Keratinocyte (primary cell): ENCODE measurements at regions not wholly inside any gene's neighbourhood (a gene's known extent, or its start where the extent isn't known, plus 50 kb on each side); places are given as distances from the start of the nearest gene placed in this dataset.

Experiments
- EZH2 ChIP-seq: IDR thresholded peaks from one replicate; pipeline ENCODE4 v1.6.1; 2012; ENCODE audit warnings: inconsistent platforms, mild to moderate bottlenecking, low read length, moderate library complexity
- TF ChIP-seq, protein P1 (sequence below), 3 experiments: IDR thresholded peaks in 1 of 3; conservative IDR thresholded peaks in 1 of 3; optimal IDR thresholded peaks in 1 of 3; 2 replicates in 2 of 3; 3 replicates in 1 of 3; pipeline versions ENCODE3 to v1.5.1; 2011; ENCODE audit warnings: low read length in 3 of 3, mild to moderate bottlenecking in 3 of 3, moderate library complexity in 2 of 3, control low read depth in 1 of 3, inconsistent platforms in 1 of 3; ENCODE audit not compliant: insufficient read depth in 2 of 3; ENCODE audit errors: extremely low read depth in 1 of 3

DNA sequence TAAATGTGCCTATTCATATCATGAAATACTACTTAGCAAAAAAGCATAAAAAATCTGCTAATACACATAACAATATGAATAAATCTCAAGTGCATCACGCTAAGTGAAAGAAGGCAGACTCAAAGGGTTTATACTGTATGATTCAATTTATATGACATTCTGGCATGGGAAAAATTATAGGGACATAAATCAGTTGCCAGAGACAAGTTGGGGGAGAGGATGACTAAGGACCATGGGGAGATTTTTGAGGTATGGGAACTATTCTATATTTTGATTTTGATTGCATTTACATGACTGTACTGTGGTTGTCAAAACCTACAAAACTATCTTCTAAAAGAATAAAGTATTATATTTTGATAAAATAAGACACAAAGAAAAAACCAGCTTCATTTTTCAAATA lies 650.3 kb upstream of the NR5A2 start:
- TF ChIP-seq EZH2, result no peak
- TF ChIP-seq, protein P1, sequence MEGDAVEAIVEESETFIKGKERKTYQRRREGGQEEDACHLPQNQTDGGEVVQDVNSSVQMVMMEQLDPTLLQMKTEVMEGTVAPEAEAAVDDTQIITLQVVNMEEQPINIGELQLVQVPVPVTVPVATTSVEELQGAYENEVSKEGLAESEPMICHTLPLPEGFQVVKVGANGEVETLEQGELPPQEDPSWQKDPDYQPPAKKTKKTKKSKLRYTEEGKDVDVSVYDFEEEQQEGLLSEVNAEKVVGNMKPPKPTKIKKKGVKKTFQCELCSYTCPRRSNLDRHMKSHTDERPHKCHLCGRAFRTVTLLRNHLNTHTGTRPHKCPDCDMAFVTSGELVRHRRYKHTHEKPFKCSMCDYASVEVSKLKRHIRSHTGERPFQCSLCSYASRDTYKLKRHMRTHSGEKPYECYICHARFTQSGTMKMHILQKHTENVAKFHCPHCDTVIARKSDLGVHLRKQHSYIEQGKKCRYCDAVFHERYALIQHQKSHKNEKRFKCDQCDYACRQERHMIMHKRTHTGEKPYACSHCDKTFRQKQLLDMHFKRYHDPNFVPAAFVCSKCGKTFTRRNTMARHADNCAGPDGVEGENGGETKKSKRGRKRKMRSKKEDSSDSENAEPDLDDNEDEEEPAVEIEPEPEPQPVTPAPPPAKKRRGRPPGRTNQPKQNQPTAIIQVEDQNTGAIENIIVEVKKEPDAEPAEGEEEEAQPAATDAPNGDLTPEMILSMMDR (optimal IDR thresholded peaks at IDR 0.05 in 1 of 3, IDR thresholded peaks at IDR 0.05 in 1 of 3, conservative IDR thresholded peaks at IDR 0.05 in 1 of 3; ENCODE audit: extremely low read depth in 1 of 3, insufficient read depth in 2 of 3, low read length in 3 of 3), result no peak
